Mononuclear cell (primary cell): ENCODE measurements at regions not wholly inside any gene's neighbourhood (a gene's known extent, or its start where the extent isn't known, plus 50 kb on each side); places are given as distances from the start of the nearest gene placed in this dataset.
"Not testable (repeated sequence)": the region's sequence is repeated elsewhere in the genome, so short reads cannot be mapped to it uniquely, and the experiment has no call there.

Source experiments
- H3K27me3 ChIP-seq: 2 replicates; pipeline ENCODE4 v1.6.0; 2011; ENCODE audit warnings: low read length, control low read depth; ENCODE audit not compliant: insufficient read depth
- H3K4me1 ChIP-seq: 2 replicates; pipeline ENCODE4 v1.5.1; 2011; ENCODE audit warnings: mild to moderate bottlenecking, low read length, control low read depth; ENCODE audit not compliant: insufficient read depth
- H3K4me3 ChIP-seq: 2 replicates; pipeline ENCODE4 v1.5.1; 2011; ENCODE audit warnings: mild to moderate bottlenecking, low read length, moderate library complexity
- H3K9me3 ChIP-seq: 2 replicates; pipeline ENCODE4 v1.5.1; 2011; ENCODE audit warnings: low read depth, mild to moderate bottlenecking, control low read depth, low read length

- not testable (repeated sequence) for H3K9me3 ChIP-seq, H3K4me3 ChIP-seq, H3K27me3 ChIP-seq
- peaks cover 13% of the 10 kb centered on the region for H3K4me1 ChIP-seq
Observed at GRCh38 chr2:7878266-7878665, 803.6 kb upstream of the ID2 start.

- H3K27me3 ChIP-seq: no peaks in the 10 kb centered on the region
- H3K4me3 ChIP-seq: no peak overlapping the region
- peaks cover 13% of the 10 kb centered on the region for H3K4me1 ChIP-seq
- H3K9me3 ChIP-seq: no peaks in the 10 kb centered on the region
Observed at GRCh38 chr2:7878786-7879482, 802.9 kb upstream of the ID2 start.

GRCh38 chr2:7879483-7879835 is 802.4 kb upstream of the ID2 start:
- peaks cover 13% of the 10 kb centered on the region for H3K4me1 ChIP-seq
- H3K27me3 ChIP-seq: no peaks in the 10 kb centered on the region
- H3K4me3 ChIP-seq: no peak overlapping the region
- H3K9me3 ChIP-seq: no peaks in the 10 kb centered on the region

- no peaks in the 10 kb centered on the region for H3K27me3 ChIP-seq
- H3K4me3 ChIP-seq: no peak overlapping the region
- H3K9me3 ChIP-seq: no peaks in the 10 kb centered on the region
- peaks cover 13% of the 10 kb centered on the region for H3K4me1 ChIP-seq
Observed at GRCh38 chr2:7880126-7880525, 801.7 kb upstream of the ID2 start.

GRCh38 chr2:7880566-7880965 is 801.3 kb upstream of the ID2 start:
- H3K27me3 ChIP-seq: no peaks in the 10 kb centered on the region
- H3K4me3 ChIP-seq: no peak overlapping the region
- peaks cover 13% of the 10 kb centered on the region for H3K4me1 ChIP-seq
- H3K9me3 ChIP-seq: no peaks in the 10 kb centered on the region

- Histone ChIP-seq H3K4me1 (peaks cover 13% of the 10 kb centered on the region), H3K9me3 (no peaks in the 10 kb centered on the region), H3K4me3 (no peak overlapping the region), H3K27me3 (no peaks in the 10 kb centered on the region)
Observed at GRCh38 chr2:7881063-7881462, 800.8 kb upstream of the ID2 start.

GRCh38 chr2:7881466-7881865 is 800.4 kb upstream of the ID2 start:
- no peaks in the 10 kb centered on the region for H3K27me3 ChIP-seq
- H3K4me3 ChIP-seq: no peak overlapping the region
- peaks cover 13% of the 10 kb centered on the region for H3K4me1 ChIP-seq
- H3K9me3 ChIP-seq: no peaks in the 10 kb centered on the region

- peaks cover 13% of the 10 kb centered on the region for H3K4me1 ChIP-seq
- H3K27me3 ChIP-seq: no peaks in the 10 kb centered on the region
- no peaks in the 10 kb centered on the region for H3K9me3 ChIP-seq
- no peak overlapping the region for H3K4me3 ChIP-seq
Observed at GRCh38 chr2:7882296-7882695, 799.6 kb upstream of the ID2 start.

- Histone ChIP-seq H3K4me3 (no peak overlapping the region), H3K4me1 (peaks cover 9% of the 10 kb centered on the region), H3K27me3 (no peaks in the 10 kb centered on the region), H3K9me3 (no peaks in the 10 kb centered on the region)
Observed at GRCh38 chr2:7884338-7884737, 797.5 kb upstream of the ID2 start.

- Histone ChIP-seq H3K4me3 (no peak overlapping the region), H3K27me3 (no peaks in the 10 kb centered on the region), H3K4me1 (peaks cover 3% of the 10 kb centered on the region), H3K9me3 (no peaks in the 10 kb centered on the region)
Observed at GRCh38 chr2:7886666-7887065, 795.2 kb upstream of the ID2 start.

GRCh38 chr2:7887441-7887840 is 794.4 kb upstream of the ID2 start:
- Histone ChIP-seq H3K9me3 (no peaks in the 10 kb centered on the region), H3K27me3 (no peaks in the 10 kb centered on the region), H3K4me3 (no peak overlapping the region), H3K4me1 (no peaks in the 10 kb centered on the region)

- H3K27me3 ChIP-seq: no peaks in the 10 kb centered on the region
- no peaks in the 10 kb centered on the region for H3K9me3 ChIP-seq
- no peaks in the 10 kb centered on the region for H3K4me1 ChIP-seq
- H3K4me3 ChIP-seq: no peak overlapping the region
Observed at GRCh38 chr2:7888876-7889275, 793.0 kb upstream of the ID2 start.

GRCh38 chr2:7891312-7891711 is 790.5 kb upstream of the ID2 start:
- H3K9me3 ChIP-seq: no peaks in the 10 kb centered on the region
- H3K4me1 ChIP-seq: peaks cover 4% of the 10 kb centered on the region
- no peak overlapping the region for H3K4me3 ChIP-seq
- no peaks in the 10 kb centered on the region for H3K27me3 ChIP-seq

- Histone ChIP-seq H3K9me3 (no peaks in the 10 kb centered on the region), H3K4me3 (no peak overlapping the region), H3K27me3 (no peaks in the 10 kb centered on the region), H3K4me1 (peaks cover 28% of the 10 kb centered on the region)
Observed at GRCh38 chr2:7895289-7895688, 786.6 kb upstream of the ID2 start.

- no peak overlapping the region for H3K4me3 ChIP-seq
- no peaks in the 10 kb centered on the region for H3K9me3 ChIP-seq
- no peaks in the 10 kb centered on the region for H3K27me3 ChIP-seq
- peaks cover 35% of the 10 kb centered on the region for H3K4me1 ChIP-seq
Observed at GRCh38 chr2:7896940-7897487, 784.8 kb upstream of the ID2 start.

GRCh38 chr2:7899241-7899640 is 782.6 kb upstream of the ID2 start:
- Histone ChIP-seq H3K27me3 (no peaks in the 10 kb centered on the region), H3K9me3 (no peaks in the 10 kb centered on the region), H3K4me3 (no peak overlapping the region), H3K4me1 (peaks cover 35% of the 10 kb centered on the region)
